GM23248 (cell line): ENCODE measurements at regions not wholly inside any gene's neighbourhood (a gene's known extent, or its start where the extent isn't known, plus 50 kb on each side); places are given as distances from the start of the nearest gene placed in this dataset.

Source experiments
- EZH2 ChIP-seq: fragments of 200-600 bp; sonication (generic); IDR thresholded peaks from 2 replicates; pipeline ENCODE4 v1.6.1; 2018; ENCODE audit warnings: antibody characterized with exemption, mild to moderate bottlenecking; ENCODE audit not compliant: insufficient read depth, poor library complexity, severe bottlenecking
- EZH2phosphoT487 ChIP-seq: fragments of 200-600 bp; sonication (generic); IDR thresholded peaks from 2 replicates; pipeline ENCODE4 v1.6.1; 2018; ENCODE audit warnings: antibody characterized with exemption, moderate library complexity, mild to moderate bottlenecking, low read depth; ENCODE audit not compliant: insufficient read depth

DNA sequence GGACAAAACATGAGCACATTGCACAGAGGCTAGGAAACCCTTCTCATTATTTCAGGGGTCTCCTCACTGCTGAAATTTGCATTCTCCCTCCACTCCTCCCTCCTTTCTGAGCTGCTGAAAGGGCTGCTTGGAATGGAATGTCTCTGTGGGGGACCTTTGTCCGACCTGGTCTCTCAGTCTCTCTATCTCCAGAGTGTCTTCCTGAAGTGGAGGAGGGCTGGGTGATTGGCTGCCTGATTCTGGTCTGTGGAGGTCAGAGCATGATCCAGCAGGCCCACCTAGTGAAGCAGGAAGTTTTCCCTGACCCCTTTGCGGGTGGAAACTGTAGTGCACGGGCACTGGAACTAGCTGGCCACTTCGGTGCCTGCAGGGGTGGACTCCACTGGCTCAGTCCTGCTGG lies 560.5 kb upstream of the HS6ST1 start:
- TF ChIP-seq EZH2 = no peak
- no peak for TF ChIP-seq EZH2phosphoT487
